EH (cell line): ENCODE measurements at regions not wholly inside any gene's neighbourhood (a gene's known extent, or its start where the extent isn't known, plus 50 kb on each side); places are given as distances from the start of the nearest gene placed in this dataset.
A peak's percentile ranks its signal among the peaks of the same experiment; 100 is the strongest.

Experiments used
- DNase-seq: peaks from one replicate; pipeline ENCODE4 v3.0.0-alpha.2; 2015; ENCODE audit warnings: low read depth

- DNase-seq = peak; percentile 53
Measured at GRCh38 chr5:141778206-141778605, 96.2 kb upstream of the ARAP3 start.

- DNase-seq = no peak
Measured at GRCh38 chr5:141777711-141778110, 95.7 kb upstream of the ARAP3 start.

- no peak for DNase-seq
Measured at GRCh38 chr5:141777130-141777529, 95.1 kb upstream of the ARAP3 start.

- no peak for DNase-seq
Measured at GRCh38 chr5:141773779-141774562, 91.9 kb upstream of the ARAP3 start.

GRCh38 chr5:141772281-141772680 lies 90.3 kb upstream of the ARAP3 start:
- DNase-seq = peak; percentile 11

GRCh38 chr5:141771562-141771961 lies 89.5 kb upstream of the ARAP3 start:
- no peak for DNase-seq

GRCh38 chr5:141771031-141771430 lies 89.0 kb upstream of the ARAP3 start:
- peak; percentile 10 for DNase-seq

GRCh38 chr5:141769671-141770070 lies 87.6 kb upstream of the ARAP3 start:
- no peak for DNase-seq

- no peak for DNase-seq
Measured at GRCh38 chr5:141767671-141768070, 85.6 kb upstream of the ARAP3 start.

GRCh38 chr5:141765896-141766551 lies 84.0 kb upstream of the ARAP3 start:
- no peak for DNase-seq

GRCh38 chr5:141763541-141763940 lies 81.5 kb upstream of the ARAP3 start:
- no peak for DNase-seq

- DNase-seq = no peak
Measured at GRCh38 chr5:141762790-141763368, 80.8 kb upstream of the ARAP3 start.

GRCh38 chr5:141762316-141762715 lies 80.3 kb upstream of the ARAP3 start:
- no peak for DNase-seq

GRCh38 chr5:141760753-141761152 lies 78.7 kb upstream of the ARAP3 start:
- DNase-seq = no peak

- no peak for DNase-seq
Measured at GRCh38 chr5:141760193-141760592, 78.2 kb upstream of the ARAP3 start.

- DNase-seq = no peak
Measured at GRCh38 chr5:141758310-141758998, 76.4 kb upstream of the ARAP3 start.

- peak; percentile 58 for DNase-seq
Measured at GRCh38 chr5:141757402-141757801, 75.4 kb upstream of the ARAP3 start.

- no peak for DNase-seq
Measured at GRCh38 chr5:141756196-141756595, 74.2 kb upstream of the ARAP3 start.

- peak; percentile 57 for DNase-seq
Measured at GRCh38 chr5:141753971-141754713, 72.1 kb upstream of the ARAP3 start.

GRCh38 chr5:141753143-141753970 lies 71.3 kb upstream of the ARAP3 start:
- DNase-seq = no peak
